Adrenal gland (tissue), 9 donors: ENCODE measurements at regions not wholly inside any gene's neighbourhood (a gene's known extent, or its start where the extent isn't known, plus 50 kb on each side); places are given as distances from the start of the nearest gene placed in this dataset.

Source experiments
- DNase-seq, 7 donors: peaks; one replicate each; pipeline ENCODE4 v3.0.0-alpha.2; 2019 to 2020
- H3K27ac ChIP-seq, 5 donors: fragments of 200-600 bp; sonication (generic) in 4 of 5; 1 replicate in 3 of 5; 2 replicates in 2 of 5; pipeline versions ENCODE4 v1.5.1 to v1.8.0; 2016 to 2020; ENCODE audit warnings: mild to moderate bottlenecking in 1 of 5
- H3K27me3 ChIP-seq: fragments of 200-600 bp; 2 replicates; pipeline ENCODE4 v1.8.0; 2021
- H3K36me3 ChIP-seq, 2 donors: fragments of 200-600 bp; replicated peaks in 1 of 2; 1 replicate in 1 of 2; 2 replicates in 1 of 2; pipeline versions ENCODE4 v1.5.1 to v1.8.0; 2018 to 2022
- H3K4me1 ChIP-seq, 2 donors: fragments of 200-600 bp; replicated peaks in 1 of 2; 1 replicate in 1 of 2; 2 replicates in 1 of 2; pipeline versions ENCODE4 v1.5.1 to v1.8.0; 2018 to 2021
- H3K4me3 ChIP-seq, 4 donors: fragments of 200-600 bp; sonication (generic) in 3 of 4; one replicate each; pipeline ENCODE4 v1.5.1; 2016 to 2018
- H3K9me3 ChIP-seq, 3 donors: fragments of 200-600 bp; sonication (generic) in 1 of 3; replicated peaks in 1 of 3; 1 replicate in 2 of 3; 2 replicates in 1 of 3; pipeline versions ENCODE4 v1.5.1 to v1.8.0; 2016 to 2021
- CTCF ChIP-seq, 6 experiments: fragments of 450-650 bp in 4 of 6; fragments of 200-600 bp in 2 of 6; sonication (generic) in 1 of 6; IDR thresholded peaks; 1 replicate in 5 of 6; 2 replicates in 1 of 6; pipeline versions ENCODE4 v1.5.1 to v1.8.0; 2016 to 2021; ENCODE audit warnings: antibody characterized with exemption in 6 of 6, mild to moderate bottlenecking in 2 of 6, moderate library complexity in 1 of 6
- POLR2A ChIP-seq, 2 donors: fragments of 450-650 bp; IDR thresholded peaks; one replicate each; pipeline ENCODE4 v1.6.1; 2017; ENCODE audit warnings: antibody characterized with exemption in 2 of 2, mild to moderate bottlenecking in 2 of 2, moderate library complexity in 1 of 2
- WGBS, 4 donors: extraction: QIAGEN DNeasy Blood & Tissue Kit in 2 of 4; methylation state at CpG; one replicate each; pipeline versions ENCODE4 v1.1.5 to v1.1.7; 2013 to 2017; 5-methylcytosine and 5-hydroxymethylcytosine counted together
- intact Hi-C, 2 donors: fragments of 100-400 bp; cut with DNase I; formaldehyde crosslinking; loops; one replicate each; pipeline versions ENCODE4 v1.14.1 to v1.15.0; 2022 to 2023
- donor health status: healthy with polysubstance abuse.
- donor health status: Bipolar disorder and iron deficiency.
- donor health status: DM: yes; HTN: yes; CAD: no.
- donor health status: DM: no; HTN: no; CAD: no.
- donor health status: DM: no; HTN: no; CAD: no.

DNA sequence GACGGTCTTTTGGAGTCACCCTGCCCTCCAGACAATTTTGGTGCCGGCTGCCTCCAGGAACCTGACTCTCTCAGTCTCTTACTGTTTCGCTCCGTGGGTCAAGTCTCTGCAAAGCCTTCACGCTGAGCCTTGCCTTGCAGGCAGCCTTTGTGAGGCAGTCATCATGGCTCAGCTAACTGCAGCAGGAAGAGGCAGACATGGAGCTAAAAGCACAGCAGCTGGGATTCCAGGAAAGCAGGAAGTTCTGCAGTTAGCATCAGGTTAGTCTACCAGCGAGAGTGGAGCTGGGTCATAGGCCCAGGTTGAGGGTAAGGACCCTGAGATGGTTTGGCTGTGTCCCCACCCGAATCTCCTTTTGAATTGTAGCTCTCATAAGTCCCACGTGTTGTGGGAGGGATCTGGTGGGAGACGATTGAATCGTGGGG is 305.4 kb downstream of the PCNX1 start:
- DNase-seq: peak in 1 of 7 donors; percentile 38
- 72 to 77% (median 75%) methylated on average over 8 to 10 of the region's 10 CpGs for WGBS, 4 donors
- TF ChIP-seq POLR2A (IDR thresholded peaks at IDR 0.05): no peak
- TF ChIP-seq CTCF (IDR thresholded peaks at IDR 0.05): no peak

GRCh38 chr14:71214241-71214640 is 307.0 kb downstream of the PCNX1 start:
- H3K9me3 ChIP-seq: no peaks in the 10 kb centered on the region
- no peaks in the 10 kb centered on the region for H3K4me1 ChIP-seq
- no peaks in the 10 kb centered on the region for H3K27me3 ChIP-seq
- H3K4me3 ChIP-seq: no peak overlapping the region
- H3K27ac ChIP-seq: no peak overlapping the region
- intact Hi-C loops: no loop called here
- TF ChIP-seq CTCF (IDR thresholded peaks at IDR 0.05) (no peak), POLR2A (IDR thresholded peaks at IDR 0.05) (no peak)
- 71 to 89% (median 85%) methylated on average over 2 of the region's 2 CpGs for WGBS, 4 donors
- H3K36me3 ChIP-seq: no peaks in the 10 kb centered on the region
- DNase-seq: no peak

More for the DNA sequence above, 305.4 kb downstream of the PCNX1 start:
- Histone ChIP-seq H3K36me3 (no peaks in the 10 kb centered on the region), H3K9me3 (no peaks in the 10 kb centered on the region), H3K27ac (no peak overlapping the region), H3K4me1 (no peaks in the 10 kb centered on the region), H3K27me3 (no peaks in the 10 kb centered on the region), H3K4me3 (no peak overlapping the region)
- intact Hi-C loops: no loop called here

DNA sequence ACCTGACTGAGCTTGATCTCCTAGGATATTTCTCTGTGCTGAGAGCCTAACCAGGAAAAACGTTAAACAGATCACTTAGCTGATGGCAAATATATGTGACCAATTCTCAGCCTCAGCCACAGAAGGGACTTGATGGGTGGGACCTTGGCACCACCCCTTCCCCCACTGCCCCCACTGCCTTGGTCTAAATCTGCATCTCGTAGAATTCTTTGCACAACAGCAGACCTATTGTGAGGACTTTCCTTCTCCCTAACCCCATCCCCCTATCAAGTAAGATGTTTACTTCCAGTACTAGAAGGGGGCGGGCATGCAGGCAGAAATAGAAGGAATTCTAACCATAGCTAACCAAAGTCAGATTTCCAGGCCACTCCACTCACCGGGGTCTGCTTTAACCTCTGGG is 313.2 kb downstream of the PCNX1 start:
- H3K27me3 ChIP-seq: no peaks in the 10 kb centered on the region
- no peaks in the 10 kb centered on the region for H3K9me3 ChIP-seq
- no peak overlapping the region for H3K27ac ChIP-seq
- intact Hi-C loops: no loop called here
- H3K36me3 ChIP-seq: no peaks in the 10 kb centered on the region
- H3K4me3 ChIP-seq: no peak overlapping the region
- DNase-seq: no peak
- no peak for TF ChIP-seq POLR2A (IDR thresholded peaks at IDR 0.05)
- TF ChIP-seq CTCF (IDR thresholded peaks at IDR 0.05): no peak
- WGBS, 4 donors: 45 to 57% (median 54%) methylated on average over 4 of the region's 4 CpGs
- no peaks in the 10 kb centered on the region for H3K4me1 ChIP-seq

GRCh38 chr14:71221119-71221518 is 313.9 kb downstream of the PCNX1 start:
- Histone ChIP-seq H3K4me1 (no peaks in the 10 kb centered on the region), H3K27me3 (no peaks in the 10 kb centered on the region), H3K27ac (no peak overlapping the region), H3K36me3 (no peaks in the 10 kb centered on the region), H3K4me3 (no peak overlapping the region), H3K9me3 (no peaks in the 10 kb centered on the region)
- no peak for DNase-seq
- intact Hi-C loops: no loop called here
- 82 to 93% (median 87%) methylated on average over 2 of the region's 2 CpGs for WGBS, 4 donors
- no peak for TF ChIP-seq POLR2A (IDR thresholded peaks at IDR 0.05)
- TF ChIP-seq CTCF (IDR thresholded peaks at IDR 0.05): no peak
